Astrocyte of the hippocampus (primary cell): ENCODE measurements at regions not wholly inside any gene's neighbourhood (a gene's known extent, or its start where the extent isn't known, plus 50 kb on each side); places are given as distances from the start of the nearest gene placed in this dataset.

Experiments used
- DNase-seq: peaks from one replicate; pipeline ENCODE4 v3.0.0; 2011; ENCODE audit warnings: low read depth, low spot score

DNA sequence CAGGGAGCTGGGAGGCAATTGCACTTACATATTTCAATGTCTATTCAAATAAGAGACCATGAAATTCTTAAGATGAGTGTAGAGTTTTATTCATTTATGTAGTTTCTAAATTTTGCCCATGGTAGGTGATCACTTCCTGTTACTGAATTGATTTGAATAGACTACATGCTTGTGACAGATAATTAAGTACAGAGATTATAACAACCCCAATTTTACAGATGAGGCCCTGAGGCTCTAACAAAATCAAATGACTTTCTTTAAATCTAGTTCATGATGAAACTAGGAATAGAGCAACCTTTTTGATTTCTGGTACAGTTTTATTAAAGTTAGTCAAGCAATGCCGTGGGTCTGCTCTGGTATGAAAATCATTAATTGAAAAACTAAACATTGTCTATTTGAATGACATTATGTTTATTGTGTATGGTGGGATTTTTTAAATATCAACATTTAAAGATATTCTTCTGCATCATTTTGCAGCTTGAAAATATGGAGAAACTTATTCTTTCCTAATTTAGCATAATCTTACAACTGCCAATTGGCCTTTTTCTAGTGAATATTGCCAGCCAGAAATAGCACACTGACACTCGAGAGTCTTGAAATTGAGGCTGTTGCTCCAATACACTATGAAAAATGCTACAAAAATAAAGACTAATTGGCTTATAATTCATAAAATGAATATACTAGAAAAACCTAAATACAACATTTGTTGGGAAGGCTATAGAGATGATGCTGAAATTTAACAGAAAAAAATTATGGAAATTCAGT is 308.9 kb downstream of the SLC6A15 start:
- DNase-seq: no peak

DNA sequence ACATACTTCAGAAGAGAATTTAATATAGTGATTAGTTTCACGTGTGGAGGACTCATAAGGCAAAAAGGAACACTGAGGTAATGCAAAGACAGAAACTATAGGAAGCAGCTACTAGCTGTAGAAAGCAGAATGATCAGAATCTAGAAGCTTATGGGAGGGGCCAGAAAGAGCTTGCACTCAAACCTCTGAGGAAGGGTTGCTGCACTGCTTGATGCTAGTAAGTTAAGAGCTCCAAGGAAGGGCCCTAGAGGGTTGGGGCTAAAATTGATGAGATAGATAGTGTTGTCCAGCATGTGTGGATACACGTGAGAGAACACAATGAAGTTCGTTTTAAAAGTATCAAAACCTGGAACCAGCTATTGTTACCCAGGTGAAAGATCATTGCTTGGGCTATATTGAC is 311.1 kb downstream of the SLC6A15 start:
- no peak for DNase-seq

DNA sequence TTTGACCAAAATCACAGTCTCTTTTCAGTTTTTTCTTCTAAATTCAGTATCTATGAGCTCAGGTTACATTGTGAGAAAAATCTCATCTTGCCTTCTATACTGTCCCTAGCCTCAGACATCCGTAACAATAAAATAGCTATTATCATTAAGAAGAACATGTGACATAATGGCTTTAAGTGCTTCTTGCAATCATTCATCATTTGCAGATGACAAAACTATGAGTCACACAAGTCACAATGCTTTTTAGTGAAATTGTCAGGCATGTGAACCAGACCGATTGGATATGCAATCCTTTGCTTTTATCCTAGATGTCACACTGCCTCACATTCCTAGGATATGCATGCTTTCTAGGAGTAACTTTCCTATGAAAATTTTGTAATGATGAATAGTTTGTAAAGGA is 313.1 kb downstream of the SLC6A15 start:
- DNase-seq: peak; percentile 56

DNA sequence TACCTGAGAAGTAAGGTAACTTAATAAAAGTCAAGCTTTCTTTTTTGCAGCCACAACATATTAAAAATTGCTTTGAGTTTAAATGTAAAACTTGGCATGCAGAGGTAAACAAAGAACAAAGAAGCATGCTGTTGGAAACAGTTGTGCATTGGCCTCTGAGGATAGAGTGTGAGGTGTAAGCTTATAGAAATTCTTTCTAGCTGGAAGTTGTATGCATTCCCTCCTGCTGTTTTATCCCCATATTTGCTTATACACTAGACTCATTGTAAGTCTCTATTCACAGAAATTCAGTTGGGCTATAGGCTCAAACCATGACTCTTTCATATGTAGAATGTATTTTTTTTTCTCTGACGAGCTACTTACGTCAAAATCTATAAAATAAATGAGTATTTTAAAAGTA is 316.3 kb downstream of the SLC6A15 start:
- no peak for DNase-seq

DNA sequence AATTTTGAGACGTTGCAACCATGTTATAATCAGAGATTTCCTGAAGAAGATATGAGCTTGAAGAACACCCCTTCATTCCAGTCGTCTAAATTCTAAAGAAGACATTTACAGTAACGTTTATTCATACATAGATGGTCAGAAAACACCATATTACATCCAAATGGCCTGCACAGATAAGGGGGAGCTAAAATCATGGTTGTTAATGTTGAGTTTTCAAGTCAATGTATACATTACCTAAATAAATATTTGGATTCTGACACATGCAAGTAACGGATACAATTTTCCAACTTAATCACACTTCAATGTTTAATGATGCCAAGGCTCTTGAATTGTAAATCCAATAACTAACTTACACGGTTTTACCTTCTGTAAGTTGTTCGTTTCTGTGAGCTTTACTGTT is 318.4 kb downstream of the SLC6A15 start:
- DNase-seq: no peak

DNA sequence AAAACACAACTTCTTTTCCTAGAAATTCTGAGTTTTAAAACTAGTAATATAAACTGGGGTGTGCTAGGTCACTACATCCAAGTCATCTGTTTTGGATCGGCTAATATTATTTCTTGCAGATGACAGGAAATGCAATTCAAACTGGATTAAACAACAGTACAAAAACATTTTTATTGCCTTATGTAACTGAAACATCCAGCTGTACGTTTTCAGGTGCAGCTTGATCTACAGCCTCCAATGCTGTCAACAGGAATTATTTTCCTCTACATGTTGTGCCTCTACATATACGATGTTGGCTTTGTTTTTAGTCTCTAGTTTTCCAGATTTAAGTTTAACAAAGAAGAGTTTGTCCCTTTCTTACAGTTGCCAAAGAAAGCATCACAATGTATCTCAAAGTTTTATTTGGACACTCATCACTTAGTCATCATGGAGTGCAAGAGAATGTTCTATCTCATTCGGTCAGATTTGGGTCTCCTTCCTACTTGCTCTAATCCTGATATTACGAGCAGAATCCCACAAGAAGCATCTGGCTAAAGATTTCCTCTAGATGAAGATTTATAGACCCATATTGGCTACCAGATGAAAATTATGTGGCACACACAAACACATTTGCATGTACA is 326.7 kb downstream of the SLC6A15 start:
- DNase-seq: no peak

DNA sequence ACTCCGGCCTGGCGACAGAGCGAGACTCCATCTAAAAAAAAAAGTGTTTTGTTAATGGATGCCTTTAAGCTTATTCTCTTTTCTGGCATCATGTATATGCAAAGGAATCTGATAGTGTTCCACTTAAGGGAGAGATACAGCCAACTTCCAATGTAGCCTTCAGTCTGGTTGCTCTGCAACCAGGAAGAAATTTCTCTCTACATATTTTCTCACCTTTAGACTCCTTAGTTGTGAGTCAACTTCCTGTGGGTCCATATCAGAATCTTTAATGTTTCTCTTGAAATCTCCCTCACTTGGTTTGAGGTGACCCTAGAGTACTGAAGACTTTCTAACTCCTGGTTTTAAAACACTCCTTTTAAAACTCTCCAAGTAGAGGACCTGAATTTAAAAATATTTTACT is 340.4 kb downstream of the SLC6A15 start:
- DNase-seq: no peak

DNA sequence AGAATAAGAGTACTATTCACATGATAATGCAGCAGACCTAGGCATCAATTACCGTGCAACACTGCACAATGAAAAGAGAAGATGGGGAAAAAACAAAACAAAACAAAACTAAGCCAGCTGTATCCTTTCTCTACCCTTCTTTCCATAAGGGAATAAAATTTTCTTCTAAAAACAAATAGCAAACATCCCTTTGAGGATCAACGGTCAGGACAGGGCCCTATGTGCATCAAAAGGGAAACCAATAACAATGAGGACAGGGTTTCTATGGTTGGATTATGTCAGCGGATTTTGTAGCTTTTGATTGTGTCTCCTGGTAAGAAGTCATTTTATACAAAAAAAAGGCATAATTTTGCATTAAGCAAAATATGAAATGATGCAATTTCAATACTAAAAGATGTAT is 350.3 kb downstream of the SLC6A15 start:
- no peak for DNase-seq

DNA sequence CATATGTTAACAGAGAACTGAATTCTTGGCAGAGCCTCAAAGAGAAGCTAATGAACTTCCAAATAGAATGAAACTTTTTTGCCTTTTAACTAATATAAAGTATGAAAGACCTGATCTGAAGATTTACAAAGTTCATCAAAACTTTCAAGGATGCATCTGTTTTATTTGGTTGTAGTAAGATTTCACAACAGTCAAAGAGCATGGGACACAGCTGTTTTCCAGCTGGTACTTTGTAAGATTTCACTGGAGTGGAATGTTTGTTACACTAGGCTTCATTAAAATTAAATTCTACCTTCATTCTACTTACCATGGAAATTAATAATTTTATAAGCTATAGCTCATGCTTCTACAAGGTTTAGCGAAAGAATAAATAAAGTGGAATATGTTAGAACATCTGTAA is 351.2 kb downstream of the SLC6A15 start:
- DNase-seq: no peak

DNA sequence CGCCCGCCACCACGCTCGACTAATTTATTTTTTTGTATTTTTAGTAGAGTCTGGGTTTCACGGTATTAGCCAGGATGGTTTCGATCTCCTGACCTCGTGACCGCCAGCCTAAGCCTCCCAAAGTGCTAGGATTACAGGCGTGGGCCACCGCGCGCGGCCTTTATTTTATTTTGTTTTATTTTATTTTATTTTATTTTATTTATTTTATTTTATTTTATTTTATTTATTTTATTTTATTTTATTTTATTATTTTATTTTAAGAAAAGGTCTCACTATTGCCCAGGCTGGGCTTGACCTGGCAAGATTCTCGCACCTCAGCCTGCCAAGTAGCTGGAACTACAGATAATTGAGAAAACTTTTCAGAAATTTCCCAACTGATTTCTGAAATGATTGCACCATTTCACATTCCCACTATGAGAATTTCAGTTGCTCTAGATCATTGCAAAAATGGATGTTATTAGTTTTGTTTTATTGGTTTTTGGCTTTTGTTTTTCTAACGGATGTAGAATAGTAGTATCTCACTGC is 358.3 kb downstream of the SLC6A15 start:
- DNase-seq: no peak

DNA sequence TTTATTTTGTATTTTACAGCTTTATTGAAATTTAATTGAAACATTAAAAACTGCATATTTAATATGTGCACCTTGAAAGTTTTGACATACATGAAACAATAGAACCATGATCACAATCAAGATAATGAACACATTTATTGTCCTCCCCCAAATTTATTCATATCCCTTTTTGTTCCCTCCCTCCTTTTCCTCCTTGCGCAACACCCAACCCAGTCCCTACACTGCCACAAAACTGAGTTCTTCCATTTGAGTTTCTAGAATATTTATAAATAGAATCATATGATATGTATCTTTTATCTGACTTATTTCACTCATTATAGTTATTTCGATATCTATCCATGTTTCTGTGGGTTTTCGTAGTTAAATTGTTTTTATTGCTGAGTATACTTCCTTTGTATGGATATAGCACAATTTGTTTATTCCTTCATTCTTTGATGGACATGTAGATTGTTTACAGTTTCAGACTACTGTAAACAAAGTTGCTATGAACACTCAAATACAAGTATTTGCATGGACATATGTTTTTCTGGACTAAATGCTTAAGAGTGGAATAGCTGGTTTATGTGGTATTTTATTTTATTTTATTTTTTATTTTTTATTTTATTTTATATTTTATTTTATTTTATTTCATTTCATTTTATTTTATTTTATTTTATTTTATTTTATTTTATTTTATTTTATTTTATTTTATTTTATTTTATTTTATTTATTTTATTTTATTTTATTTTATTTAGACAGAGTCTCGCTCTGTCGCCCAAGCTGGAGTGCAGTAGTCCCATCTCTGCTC is 359.1 kb downstream of the SLC6A15 start:
- DNase-seq: no peak

DNA sequence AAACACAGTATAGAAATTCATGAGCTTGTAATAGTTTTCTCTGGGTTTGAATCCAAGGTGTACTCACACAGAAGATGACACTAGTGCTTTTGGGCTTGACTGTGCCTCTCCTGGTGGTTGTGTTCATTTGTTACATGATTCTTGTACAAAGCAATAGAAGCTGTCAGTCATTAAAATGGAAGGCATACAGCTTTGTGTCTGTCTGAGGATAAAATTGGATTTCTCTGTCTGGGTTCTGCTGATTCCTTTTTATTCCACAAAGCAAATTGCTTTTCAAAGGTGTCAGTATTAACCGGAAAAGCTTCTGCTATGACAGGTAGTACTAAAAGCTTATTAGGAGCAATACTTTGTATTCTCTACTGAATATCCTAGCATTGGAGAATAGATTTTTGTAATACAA is 361.2 kb downstream of the SLC6A15 start:
- DNase-seq: no peak

DNA sequence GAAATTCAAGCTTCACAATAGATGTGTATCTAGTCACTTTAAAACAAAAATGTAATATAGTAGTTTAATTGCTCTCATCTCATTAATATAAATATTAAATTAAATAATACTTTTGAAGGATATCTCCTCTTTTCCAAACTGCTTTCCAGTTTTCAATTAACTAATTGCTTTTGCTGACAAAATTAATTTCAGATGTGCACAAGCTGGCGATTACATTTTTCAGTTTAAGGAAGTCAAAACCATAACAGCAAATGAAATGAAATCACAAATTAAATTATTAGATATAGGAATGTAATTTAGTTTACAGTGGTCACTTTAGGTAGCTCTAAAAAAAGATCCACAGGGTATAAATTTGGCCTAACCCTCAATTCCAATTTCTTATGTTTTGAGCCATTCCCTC is 362.1 kb downstream of the SLC6A15 start:
- no peak for DNase-seq

DNA sequence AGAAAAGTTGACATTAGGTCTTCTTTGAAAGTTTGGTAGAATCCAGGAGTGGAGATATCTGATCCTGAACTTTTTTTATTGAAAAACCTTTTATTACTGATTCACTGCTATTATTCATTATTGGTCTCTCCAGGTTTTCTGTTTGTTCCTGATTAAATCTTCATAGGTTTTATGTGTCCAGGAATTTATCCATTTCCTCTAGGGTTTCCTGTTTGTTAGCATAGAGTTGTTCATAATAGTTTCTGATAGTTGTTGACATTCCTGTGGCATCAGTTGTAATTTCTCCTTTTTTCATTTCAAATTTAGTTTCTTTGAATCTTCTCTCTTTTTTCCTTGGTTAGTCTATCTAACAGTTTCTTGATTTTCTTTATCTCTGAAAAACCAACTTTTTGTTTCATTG is 370.3 kb downstream of the SLC6A15 start:
- DNase-seq: no peak

DNA sequence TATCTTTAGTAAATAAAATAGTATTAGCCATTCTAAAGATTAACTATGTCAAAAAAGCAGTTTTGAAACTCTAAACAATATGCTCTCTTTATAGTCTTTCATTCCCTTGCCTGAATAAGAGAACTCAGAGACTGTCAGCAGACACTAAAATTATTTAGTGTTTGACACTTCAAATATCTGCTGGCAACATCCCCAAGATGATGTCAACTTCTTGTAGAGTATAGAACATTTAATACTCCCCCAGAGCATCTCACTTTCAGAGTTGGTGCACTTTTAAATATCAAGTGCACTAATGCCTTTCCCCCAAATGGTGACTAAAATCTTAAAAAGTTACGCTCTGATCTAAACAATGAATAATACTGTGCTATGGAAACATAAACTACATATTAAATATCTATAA is 374.9 kb downstream of the SLC6A15 start:
- DNase-seq: no peak

DNA sequence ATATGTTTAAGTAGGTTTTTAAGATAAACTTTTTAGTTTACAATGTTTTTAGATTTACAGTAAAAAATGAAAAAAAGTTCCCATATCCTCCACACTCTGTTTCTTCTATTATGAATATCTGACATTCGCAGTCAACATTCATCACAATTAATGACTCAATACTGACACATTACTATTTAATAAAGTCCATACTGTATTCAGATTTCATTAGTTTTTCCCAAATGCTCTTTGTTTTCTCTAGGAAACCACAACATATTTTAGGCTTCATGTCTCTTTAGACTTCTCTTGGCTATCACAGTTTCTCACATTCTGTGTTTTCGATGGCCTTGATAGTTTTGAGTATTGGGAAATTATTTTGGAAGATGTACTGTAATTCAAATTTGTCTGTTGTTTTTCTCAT is 399.8 kb downstream of the SLC6A15 start:
- no peak for DNase-seq

DNA sequence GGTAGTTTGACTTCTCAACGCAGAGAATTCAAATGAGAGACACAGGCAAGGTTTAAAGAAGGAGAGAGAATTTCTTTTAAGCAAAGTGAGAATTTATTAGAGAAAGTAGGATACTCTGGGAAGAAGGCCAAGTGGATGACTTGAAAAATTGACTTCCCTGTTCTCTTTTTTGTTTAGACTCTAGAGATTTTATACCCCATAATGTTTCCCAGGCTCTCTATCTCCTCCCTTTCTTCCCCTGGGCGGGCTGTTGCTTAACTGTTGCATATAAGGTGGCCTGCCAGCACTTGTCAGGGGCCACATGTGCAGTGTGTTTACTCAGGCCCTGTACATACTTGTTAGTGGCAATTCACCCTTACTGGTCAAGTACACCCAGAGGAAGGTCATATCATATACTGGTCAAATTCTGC is 403.7 kb downstream of the SLC6A15 start:
- no peak for DNase-seq

DNA sequence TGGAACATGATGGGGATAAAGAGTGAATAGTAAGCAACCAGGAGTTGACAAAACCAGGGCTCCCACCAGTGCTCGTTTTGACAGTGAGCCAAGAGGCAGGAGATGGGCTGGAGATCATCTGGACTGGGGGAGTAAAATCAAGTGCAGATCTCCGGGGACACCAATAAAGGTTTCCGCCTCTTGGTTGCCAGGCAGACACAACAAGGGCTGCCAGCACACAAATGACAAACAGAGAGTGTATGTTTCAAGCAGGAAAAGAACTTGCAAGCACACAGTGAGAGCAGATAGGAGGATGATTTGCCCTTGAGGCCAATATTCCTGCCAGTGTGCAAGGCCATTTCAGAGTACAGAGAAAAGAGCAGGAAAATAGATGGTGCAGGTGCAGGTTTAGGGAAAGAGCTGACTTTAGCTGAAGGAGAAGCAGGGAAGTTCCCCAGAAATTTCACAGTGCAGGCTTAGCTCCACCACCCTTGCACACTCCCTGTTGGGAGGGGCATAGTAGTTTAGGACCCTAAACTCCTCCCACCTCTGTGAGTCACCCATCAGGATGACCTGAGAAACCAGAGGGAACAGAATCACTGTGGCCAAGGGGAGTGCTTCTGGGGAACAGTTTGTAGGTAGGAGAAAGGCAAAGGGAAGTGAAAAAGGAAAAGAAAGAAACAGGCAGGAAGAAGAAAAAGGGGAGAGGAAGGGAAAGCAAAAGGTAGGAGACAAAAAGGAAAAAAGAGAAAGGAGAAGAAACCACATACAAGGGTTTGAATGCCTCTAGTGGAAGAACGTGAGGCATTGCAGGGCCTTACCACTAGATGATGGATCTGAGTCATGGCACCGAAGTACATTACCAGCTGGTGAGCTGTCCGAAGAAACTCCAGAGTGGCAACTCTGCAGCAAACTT is 404.4 kb downstream of the SLC6A15 start:
- DNase-seq: peak; percentile 66

DNA sequence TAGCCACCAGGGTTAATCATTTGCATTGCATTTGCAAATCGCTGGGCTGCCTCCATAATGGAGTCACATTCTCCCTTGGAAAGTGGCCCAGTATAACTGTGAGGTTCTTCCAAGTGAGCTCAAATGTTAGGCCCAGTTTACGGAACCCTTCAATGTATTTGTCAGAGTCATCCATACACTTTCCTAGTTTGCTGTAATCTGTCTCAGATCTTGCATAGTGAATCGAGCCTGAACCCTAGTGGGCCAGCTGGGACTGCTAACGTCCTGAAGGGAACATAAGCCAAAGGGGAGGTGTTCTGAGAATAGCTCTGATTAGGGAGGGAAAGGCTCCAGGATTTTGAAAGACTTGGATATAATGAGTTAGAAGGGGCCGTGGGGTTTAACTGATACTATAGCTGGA is 406.3 kb downstream of the SLC6A15 start:
- no peak for DNase-seq

DNA sequence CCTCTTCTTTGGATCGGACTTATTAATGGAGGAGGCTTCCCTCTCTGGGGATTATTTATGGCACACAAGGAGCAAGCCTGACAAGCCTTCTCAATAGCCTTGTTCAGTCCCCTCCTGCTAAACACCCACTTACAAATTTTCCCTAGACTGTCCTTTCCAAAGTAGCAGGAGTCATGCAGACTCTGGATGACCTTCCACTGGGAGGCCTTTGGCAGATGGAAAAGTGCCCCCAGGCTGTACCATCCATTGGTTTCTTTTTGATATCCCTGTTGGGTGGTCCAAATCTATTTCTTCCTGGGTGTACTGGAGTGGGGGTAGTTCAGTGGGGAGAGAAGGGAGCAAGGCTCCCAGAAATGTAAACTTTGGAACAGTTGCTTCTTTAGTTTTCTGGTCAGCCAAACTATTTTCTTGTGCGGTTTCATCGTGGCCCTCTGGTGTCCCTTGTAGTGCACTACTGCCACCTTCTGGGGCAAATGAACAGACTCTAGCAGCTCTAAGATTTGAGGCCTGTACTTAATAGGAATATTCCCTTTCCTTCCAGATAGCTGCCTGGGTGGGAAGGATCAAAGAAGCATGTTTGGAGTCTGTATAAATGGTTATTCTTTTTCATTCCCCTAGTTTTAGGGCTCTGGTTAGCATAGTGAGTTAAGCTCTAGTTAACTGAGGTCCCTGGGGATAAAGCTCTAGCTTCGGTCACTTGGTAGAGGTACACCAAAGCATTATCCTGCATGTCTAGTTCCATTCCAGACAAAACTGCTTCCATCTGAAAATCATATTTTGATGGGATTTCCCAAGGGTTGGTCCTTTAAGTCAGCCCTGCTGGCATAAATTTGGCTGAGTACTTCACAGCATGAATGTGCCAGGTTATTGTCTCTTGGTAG is 409.5 kb downstream of the SLC6A15 start:
- peak; percentile 65 for DNase-seq
